ENCODE measurements at regions not wholly inside any gene's neighbourhood (a gene's known extent, or its start where the extent isn't known, plus 50 kb on each side); places are given as distances from the start of the nearest gene placed in this dataset.

DNA sequence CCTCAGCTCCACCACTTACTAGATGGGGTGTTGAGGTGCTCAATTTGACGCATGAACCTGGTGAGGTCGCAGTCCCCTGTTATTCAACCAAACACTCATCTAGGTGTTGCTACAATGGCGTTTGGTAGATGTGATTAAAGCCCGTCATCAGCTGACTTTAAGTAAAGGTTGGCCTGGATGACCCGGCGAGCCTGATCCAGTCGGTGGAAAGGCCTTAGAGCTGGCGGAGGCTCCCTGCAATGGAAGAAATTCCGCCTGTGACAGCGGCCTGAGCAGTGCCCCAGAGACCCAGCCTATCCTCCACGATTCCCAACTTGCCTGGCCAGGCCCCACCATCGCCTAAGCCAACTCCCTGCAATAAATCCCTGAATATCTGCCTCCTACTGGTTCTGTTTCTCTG, 171.4 kb downstream of the BMP7 start:
- DNase-seq (no peak), ATAC-seq (no peak)
- Histone ChIP-seq H3K36me3 (no peaks in the 10 kb centered on the region), H3K4me1 (no peaks in the 10 kb centered on the region), H3K4me3 (no peak overlapping the region), H3K9me3 (no peaks in the 10 kb centered on the region), H3K27me3 (no peaks in the 10 kb centered on the region), H3K27ac (no peak overlapping the region)
- WGBS (ENCODE audit: insufficient coverage, low coverage, low lambda C conversion rate, missing lambda C conversion rate): 81% methylated on average over 7 of the region's 12 CpGs
- no peak for TF ChIP-seq POLR2A (IDR thresholded peaks at IDR 0.05)
- TF ChIP-seq, protein P1, sequence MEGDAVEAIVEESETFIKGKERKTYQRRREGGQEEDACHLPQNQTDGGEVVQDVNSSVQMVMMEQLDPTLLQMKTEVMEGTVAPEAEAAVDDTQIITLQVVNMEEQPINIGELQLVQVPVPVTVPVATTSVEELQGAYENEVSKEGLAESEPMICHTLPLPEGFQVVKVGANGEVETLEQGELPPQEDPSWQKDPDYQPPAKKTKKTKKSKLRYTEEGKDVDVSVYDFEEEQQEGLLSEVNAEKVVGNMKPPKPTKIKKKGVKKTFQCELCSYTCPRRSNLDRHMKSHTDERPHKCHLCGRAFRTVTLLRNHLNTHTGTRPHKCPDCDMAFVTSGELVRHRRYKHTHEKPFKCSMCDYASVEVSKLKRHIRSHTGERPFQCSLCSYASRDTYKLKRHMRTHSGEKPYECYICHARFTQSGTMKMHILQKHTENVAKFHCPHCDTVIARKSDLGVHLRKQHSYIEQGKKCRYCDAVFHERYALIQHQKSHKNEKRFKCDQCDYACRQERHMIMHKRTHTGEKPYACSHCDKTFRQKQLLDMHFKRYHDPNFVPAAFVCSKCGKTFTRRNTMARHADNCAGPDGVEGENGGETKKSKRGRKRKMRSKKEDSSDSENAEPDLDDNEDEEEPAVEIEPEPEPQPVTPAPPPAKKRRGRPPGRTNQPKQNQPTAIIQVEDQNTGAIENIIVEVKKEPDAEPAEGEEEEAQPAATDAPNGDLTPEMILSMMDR (IDR thresholded peaks at IDR 0.05): no peak
- intact Hi-C loops (cut with DNase I): loop anchor here (5.0 kb wide), 2 partner anchors 242 to 252 kb away; no protein-coding TSS in a partner anchor

DNA sequence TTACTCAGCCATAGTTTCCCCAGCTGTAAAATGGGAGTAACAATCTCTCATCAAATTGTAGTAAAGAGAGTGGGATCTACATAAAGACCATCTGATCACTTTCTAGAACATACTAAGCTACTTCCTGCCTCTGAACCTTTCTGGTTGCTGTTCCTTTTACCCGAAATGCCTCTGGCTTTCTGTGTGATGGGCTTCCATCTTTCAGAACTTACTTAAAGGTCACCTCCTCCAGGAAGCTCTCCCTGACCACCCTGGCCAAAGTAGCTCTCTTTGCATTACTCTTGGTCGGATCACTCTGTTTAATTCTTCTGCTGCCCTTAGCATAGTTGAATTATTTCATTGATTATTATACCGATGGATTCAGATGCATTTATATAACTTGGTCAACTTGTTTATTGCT, 171.0 kb downstream of the BMP7 start:
- no peak overlapping the region for H3K27ac ChIP-seq
- no peaks in the 10 kb centered on the region for H3K36me3 ChIP-seq
- TF ChIP-seq, protein P1 (IDR thresholded peaks at IDR 0.05): no peak
- TF ChIP-seq POLR2A (IDR thresholded peaks at IDR 0.05): no peak
- no peaks in the 10 kb centered on the region for H3K4me1 ChIP-seq
- WGBS (ENCODE audit: insufficient coverage, low coverage, low lambda C conversion rate, missing lambda C conversion rate): 68% methylated on average over 3 of the region's 3 CpGs
- no peak for DNase-seq
- H3K4me3 ChIP-seq: no peak overlapping the region
- no peaks in the 10 kb centered on the region for H3K27me3 ChIP-seq
- intact Hi-C loops (cut with DNase I): no loop called here
- H3K9me3 ChIP-seq: no peaks in the 10 kb centered on the region
- no peak for ATAC-seq

DNA sequence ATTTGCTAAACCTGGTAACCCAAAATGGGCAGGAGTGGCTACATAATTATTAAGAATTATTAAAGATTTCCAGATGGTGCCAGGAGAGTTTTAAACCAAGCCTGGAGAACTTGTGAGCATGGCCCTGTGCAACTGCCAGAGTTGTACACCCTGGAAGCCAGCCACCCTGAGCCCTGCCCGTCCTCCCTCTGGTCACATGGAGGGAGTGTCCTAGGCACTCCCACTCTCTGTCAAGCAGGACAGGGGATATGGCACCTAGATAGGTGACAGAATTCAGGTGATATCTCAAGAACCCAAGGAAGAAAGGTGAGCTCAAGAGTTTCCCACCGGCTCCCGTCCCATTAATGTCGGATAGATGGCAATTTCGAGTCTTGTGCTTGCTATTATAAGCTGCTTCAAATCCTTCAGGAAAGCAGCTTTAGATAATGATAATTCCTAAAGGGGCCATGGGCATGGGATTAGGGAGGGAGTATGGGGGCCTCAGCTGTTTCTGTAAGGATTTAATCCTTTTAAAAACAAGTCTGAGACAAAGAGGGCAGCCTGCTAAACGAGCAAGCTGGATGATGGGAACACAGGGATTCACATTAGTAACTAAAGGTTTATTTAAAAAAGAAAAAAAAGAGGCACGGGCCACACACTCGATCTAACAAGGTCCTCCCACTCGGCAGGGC, 169.1 kb downstream of the BMP7 start:
- Histone ChIP-seq H3K4me3 (no peak overlapping the region), H3K9me3 (no peaks in the 10 kb centered on the region), H3K36me3 (no peaks in the 10 kb centered on the region), H3K27me3 (no peaks in the 10 kb centered on the region), H3K27ac (no peak overlapping the region), H3K4me1 (no peaks in the 10 kb centered on the region)
- DNase-seq: no peak
- ATAC-seq: no peak
- intact Hi-C loops (cut with DNase I): no loop called here
- no peak for TF ChIP-seq POLR2A (IDR thresholded peaks at IDR 0.05)
- TF ChIP-seq, protein P1 (IDR thresholded peaks at IDR 0.05): no peak
- 48% methylated on average over 9 of the region's 9 CpGs for WGBS (ENCODE audit: insufficient coverage, low coverage, low lambda C conversion rate, missing lambda C conversion rate)

DNA sequence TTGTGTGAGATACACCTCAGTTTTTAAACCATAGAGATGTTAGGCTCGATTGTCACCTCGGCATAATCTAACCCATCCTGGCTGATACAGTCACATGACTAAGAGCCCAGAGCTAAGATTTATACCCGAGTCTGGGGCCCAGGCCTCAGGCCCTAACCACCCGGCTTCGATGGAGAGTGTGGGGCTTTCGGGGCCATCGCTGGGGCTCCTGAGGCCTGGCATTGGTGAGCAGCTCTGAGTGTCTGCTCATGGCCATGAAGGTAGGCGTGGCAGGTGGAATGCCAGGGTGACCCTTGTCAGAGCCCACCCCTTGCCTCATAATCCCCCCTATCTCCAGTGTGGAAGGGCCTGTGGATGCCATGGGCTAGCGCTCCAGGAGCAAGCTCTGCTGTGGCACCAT, 164.3 kb downstream of the BMP7 start:
- DNase-seq: no peak
- Histone ChIP-seq H3K4me1 (no peaks in the 10 kb centered on the region), H3K27me3 (no peaks in the 10 kb centered on the region), H3K36me3 (no peaks in the 10 kb centered on the region), H3K27ac (no peak overlapping the region), H3K9me3 (no peaks in the 10 kb centered on the region), H3K4me3 (no peak overlapping the region)
- TF ChIP-seq, protein P1 (IDR thresholded peaks at IDR 0.05): no peak
- no peak for TF ChIP-seq POLR2A (IDR thresholded peaks at IDR 0.05)
- intact Hi-C loops (cut with DNase I): no loop called here
- no peak for ATAC-seq
- 90% methylated on average over 2 of the region's 9 CpGs for WGBS (ENCODE audit: insufficient coverage, low coverage, low lambda C conversion rate, missing lambda C conversion rate)

All from right lobe of liver (tissue), 6 donors.